GM12873 (cell line): ENCODE measurements at regions not wholly inside any gene's neighbourhood (a gene's known extent, or its start where the extent isn't known, plus 50 kb on each side); places are given as distances from the start of the nearest gene placed in this dataset.

Experiments used
- TF ChIP-seq, protein P1 (sequence below): IDR thresholded peaks from 2 replicates; pipeline ENCODE4 v1.5.1; 2012; ENCODE audit warnings: low read depth, mild to moderate bottlenecking, moderate library complexity, low read length, control low read depth; ENCODE audit not compliant: insufficient read depth; ENCODE audit errors: missing control alignments

DNA sequence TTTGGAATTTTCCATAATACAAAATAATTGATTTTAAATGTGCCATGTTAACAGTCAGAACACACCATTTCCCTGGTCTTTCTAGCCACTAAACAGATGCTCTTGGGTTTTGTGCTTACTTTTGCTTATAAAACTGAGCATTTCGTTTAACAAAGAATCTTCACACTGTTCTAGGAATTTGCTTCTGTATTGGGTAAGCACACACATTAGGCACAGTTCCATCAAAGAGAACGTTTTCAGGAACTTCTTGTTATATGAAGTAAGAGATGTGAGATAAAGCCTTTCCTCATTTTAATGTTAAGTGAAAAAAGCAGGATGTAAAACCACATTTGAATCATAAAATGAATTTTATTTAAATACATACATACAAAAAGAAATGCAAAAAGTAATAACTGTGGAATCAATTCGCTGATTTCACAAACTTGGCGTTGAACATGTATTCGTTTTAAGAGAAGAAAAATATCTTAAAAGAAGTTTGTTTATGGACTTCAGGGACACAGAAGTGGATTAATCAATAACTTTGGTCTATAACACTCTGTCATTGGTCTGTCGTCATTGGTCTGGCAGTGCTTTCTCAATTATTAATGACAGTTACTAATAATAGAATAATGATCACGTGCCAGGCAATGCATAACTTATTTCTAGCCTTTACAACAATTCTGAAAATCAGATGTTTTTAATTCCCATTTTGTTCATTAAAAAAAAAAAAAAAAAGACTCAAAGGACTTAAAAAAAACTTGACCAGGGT lies 199.9 kb upstream of the PRDM1 start:
- TF ChIP-seq, protein P1, sequence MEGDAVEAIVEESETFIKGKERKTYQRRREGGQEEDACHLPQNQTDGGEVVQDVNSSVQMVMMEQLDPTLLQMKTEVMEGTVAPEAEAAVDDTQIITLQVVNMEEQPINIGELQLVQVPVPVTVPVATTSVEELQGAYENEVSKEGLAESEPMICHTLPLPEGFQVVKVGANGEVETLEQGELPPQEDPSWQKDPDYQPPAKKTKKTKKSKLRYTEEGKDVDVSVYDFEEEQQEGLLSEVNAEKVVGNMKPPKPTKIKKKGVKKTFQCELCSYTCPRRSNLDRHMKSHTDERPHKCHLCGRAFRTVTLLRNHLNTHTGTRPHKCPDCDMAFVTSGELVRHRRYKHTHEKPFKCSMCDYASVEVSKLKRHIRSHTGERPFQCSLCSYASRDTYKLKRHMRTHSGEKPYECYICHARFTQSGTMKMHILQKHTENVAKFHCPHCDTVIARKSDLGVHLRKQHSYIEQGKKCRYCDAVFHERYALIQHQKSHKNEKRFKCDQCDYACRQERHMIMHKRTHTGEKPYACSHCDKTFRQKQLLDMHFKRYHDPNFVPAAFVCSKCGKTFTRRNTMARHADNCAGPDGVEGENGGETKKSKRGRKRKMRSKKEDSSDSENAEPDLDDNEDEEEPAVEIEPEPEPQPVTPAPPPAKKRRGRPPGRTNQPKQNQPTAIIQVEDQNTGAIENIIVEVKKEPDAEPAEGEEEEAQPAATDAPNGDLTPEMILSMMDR: no peak

DNA sequence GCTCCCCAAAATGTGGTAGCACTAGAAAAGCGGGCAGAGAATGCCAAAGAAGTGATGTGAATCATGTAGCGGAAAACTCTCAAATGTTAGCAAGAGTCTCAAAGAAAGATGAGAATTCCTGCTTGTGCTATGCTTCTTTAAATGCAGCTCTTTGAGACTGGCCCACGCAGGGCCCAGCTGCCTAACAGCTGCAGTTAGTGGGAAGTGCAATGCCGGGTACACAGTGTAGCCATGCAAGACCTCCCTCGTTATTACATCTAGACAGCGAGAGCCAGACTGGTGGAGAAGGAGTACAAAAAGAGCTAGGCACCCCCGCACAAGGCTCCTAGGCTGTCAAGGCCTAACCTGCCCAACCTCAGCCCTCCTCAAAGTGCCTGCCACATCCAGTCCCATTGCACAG lies 201.7 kb upstream of the PRDM1 start:
- TF ChIP-seq, protein P1: no peak

DNA sequence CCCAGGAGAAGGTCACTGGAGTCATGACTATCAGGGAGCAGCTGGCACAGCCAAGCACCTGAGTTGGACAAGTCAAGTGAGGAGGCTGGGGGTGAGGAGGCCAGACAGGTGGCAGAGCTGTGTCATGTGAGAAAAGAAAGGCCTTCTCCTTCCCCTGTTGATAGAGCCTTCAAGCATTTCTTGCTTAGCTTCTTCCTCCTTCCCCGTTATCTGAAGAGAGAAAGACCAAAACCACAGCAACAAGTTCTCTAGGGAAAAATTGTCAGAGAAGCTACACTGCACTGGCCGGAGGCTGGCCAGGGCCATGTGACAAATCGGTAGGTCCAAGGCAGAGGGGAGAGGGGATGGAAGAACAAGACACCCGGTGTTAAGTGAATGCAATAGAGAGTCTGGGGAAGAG lies 202.1 kb upstream of the PRDM1 start:
- TF ChIP-seq, protein P1: no peak

DNA sequence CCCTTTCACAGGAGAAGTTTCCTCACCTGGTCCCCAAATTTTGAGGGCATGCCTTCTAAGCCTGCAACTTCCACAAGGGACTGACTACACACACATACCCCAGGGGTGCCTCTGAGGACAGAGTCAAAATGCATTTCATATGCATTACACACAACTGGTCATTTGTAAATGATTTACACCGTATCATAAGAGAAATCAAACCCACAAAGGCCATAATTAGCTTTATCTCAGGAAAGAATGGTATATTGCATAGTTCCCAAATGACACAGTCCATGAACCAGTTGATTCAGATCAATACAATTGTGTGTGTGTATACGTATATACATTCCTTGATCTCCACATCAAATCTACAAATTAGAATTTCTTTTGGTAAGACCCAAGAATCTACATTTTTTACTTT lies 203.3 kb upstream of the PRDM1 start:
- TF ChIP-seq, protein P1: no peak

DNA sequence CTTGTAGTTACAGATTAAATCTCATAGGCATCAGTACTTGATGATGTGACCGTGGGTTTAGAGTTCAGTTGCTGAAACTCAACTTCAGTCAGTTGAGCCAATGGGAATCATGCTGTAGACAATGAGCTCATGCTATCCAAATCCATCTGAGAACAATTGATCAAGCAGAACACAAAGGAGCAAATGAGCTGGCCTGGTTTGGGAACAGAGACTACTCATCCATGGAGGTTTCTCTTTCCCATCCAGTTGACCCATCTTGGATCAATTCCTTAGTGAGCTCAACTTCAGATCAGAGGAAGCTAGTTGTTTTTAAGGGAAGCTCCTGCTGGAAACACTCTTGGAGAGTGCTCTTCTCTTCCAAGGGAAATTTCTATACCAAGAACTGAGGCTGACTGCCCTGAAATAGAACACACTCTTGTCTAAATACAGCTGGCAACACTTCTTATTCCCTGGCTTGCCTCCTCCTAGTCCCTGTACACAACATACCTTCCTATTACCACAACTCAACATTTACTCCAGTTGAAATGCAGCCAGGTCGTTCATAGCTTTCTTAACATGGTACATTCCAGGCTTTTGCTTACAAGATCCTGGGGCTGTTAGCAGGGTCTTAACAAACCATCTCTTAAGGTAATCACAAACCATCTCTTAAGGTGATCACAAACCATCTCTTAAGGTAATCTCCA lies 203.9 kb upstream of the PRDM1 start:
- TF ChIP-seq, protein P1: no peak

DNA sequence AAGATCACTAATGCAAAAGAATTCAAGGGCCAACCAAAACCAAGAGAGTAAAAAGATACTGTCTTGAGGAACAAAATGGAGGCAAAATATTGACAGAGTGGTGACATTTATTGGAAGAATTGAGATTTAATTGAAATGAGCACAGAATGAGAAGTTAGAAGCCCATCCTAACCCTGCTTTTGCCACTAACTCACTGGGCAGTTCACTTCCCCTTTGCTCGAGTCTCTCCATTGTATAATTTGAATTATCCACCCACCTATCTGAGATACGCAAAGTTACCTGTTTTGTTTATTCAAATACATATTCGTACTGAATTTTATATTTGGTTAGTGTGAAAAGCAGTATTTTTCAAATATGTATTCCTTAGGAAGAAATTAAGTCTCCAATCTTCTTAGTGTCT lies 204.5 kb upstream of the PRDM1 start:
- TF ChIP-seq, protein P1: no peak

DNA sequence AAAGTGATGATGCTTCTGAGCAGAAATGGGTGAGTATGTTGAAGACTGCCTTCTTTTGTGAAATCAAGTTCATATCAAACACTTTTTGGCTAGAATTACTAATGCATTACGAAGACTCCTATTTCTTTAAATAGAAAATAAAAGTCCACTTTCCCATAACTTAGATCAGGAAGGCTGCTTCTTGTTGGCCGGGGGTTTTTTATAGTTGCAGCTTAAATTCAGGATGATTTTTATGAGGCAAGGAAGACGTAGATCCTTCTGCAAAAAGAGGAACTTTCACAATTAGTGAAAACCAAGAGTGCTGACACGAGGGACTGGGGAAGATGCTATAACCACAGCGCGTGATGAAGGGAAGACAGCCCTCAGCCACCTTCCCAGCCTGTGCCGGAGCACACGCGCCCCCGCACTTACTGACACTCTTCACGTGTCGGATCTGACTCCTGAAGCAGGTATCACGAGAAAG lies 206.1 kb upstream of the PRDM1 start:
- TF ChIP-seq, protein P1: no peak
